Endothelial cell of umbilical vein (primary cell): ENCODE measurements at regions not wholly inside any gene's neighbourhood (a gene's known extent, or its start where the extent isn't known, plus 50 kb on each side); places are given as distances from the start of the nearest gene placed in this dataset.

Experiments
- BruUV-seq: library from RNA; stranded (reverse); fragments of 400-500 nt; replicated peaks from 2 replicates; lab custom pipeline; 2021; lab: Mats Ljungman, UMichigan
- CTCF ChIA-PET: fragments of 300-600, 350-600 bp; sonication (Branson Sonifier 250); formaldehyde crosslinking; loops from one replicate; lab custom pipeline; 2021; ENCODE audit warnings: antibody characterized with exemption, inconsistent platforms; lab: Charles Lee
- POLR2A ChIA-PET: fragments of 300-600, 350-600 bp; sonication (Branson Sonifier 250); formaldehyde crosslinking; loops from one replicate; lab custom pipeline; 2021; ENCODE audit warnings: antibody characterized with exemption, inconsistent platforms; lab: Charles Lee
- DNase-seq: peaks from one replicate; pipeline ENCODE4 v3.0.0-alpha.2; 2011; ENCODE audit warnings: low read depth, low spot score
- FAIRE-seq: peaks from 2 replicates; lab custom pipeline; 2011; peaks lifted over from hg19 to GRCh38; lab: Jason Lieb, UNC
- H2AFZ ChIP-seq: 2 replicates; pipeline ENCODE4 v1.6.0; 2012; ENCODE audit warnings: low read depth, low read length, control low read depth, inconsistent platforms
- H3K27ac ChIP-seq: 2 replicates; pipeline ENCODE4 v1.5.1; 2011; ENCODE audit warnings: low read depth, mild to moderate bottlenecking, control low read depth, low read length, moderate library complexity; ENCODE audit not compliant: insufficient read depth
- H3K27me3 ChIP-seq, 2 experiments: 2 replicates each; pipeline versions ENCODE4 v1.6.0 to v1.6.1; 2011; ENCODE audit warnings: low read length in 2 of 2, mixed read lengths in 1 of 2; ENCODE audit not compliant: control insufficient read depth in 2 of 2, insufficient read depth in 2 of 2
- H3K36me3 ChIP-seq, 2 experiments: 2 replicates in 1 of 2; 3 replicates in 1 of 2; pipeline ENCODE4 v1.5.1; 2011; ENCODE audit warnings: low read length in 2 of 2, mild to moderate bottlenecking in 1 of 2, moderate library complexity in 1 of 2; ENCODE audit not compliant: control insufficient read depth in 2 of 2, insufficient read depth in 2 of 2; ENCODE audit errors: extremely low read depth in 1 of 2
- H3K4me1 ChIP-seq: 3 replicates; pipeline ENCODE4 v1.5.1; 2011; ENCODE audit warnings: mild to moderate bottlenecking, low read length; ENCODE audit not compliant: control insufficient read depth, insufficient read depth; ENCODE audit errors: extremely low read depth
- H3K4me2 ChIP-seq: 2 replicates; pipeline ENCODE4 v1.6.1; 2011; ENCODE audit warnings: low read length, control low read depth, mixed read lengths; ENCODE audit not compliant: insufficient read depth
- H3K4me3 ChIP-seq, 3 experiments: fragments of 200-600 bp in 1 of 3; sonication (generic), shearing (Covaris generic) in 1 of 3; replicated peaks in 1 of 3; 2 replicates each; pipeline ENCODE4 v1.5.1; 2011 to 2016; ENCODE audit warnings: control low read depth in 3 of 3, low read length in 3 of 3, mild to moderate bottlenecking in 2 of 3, inconsistent platforms in 1 of 3, low read depth in 1 of 3, moderate library complexity in 1 of 3; ENCODE audit not compliant: insufficient read depth in 1 of 3
- H3K79me2 ChIP-seq: 2 replicates; pipeline ENCODE4 v1.6.0; 2012; ENCODE audit warnings: low read length, inconsistent platforms; ENCODE audit not compliant: control insufficient read depth, insufficient read depth
- H3K9ac ChIP-seq: replicated peaks from 2 replicates; pipeline ENCODE3; 2011; ENCODE audit warnings: low read length, control low read depth; ENCODE audit not compliant: insufficient read depth; ENCODE audit errors: extremely low read depth
- H3K9me1 ChIP-seq: replicated peaks from 3 replicates; pipeline ENCODE4 v1.6.0; 2011; ENCODE audit warnings: mild to moderate bottlenecking, low read length; ENCODE audit not compliant: control insufficient read depth, insufficient read depth; ENCODE audit errors: extremely low read depth
- H3K9me3 ChIP-seq: replicated peaks from 2 replicates; pipeline ENCODE4 v1.5.1; 2012; ENCODE audit warnings: low read length, inconsistent platforms; ENCODE audit not compliant: control insufficient read depth, insufficient read depth
- H4K20me1 ChIP-seq: replicated peaks from 2 replicates; pipeline ENCODE3; 2011; ENCODE audit warnings: mild to moderate bottlenecking, low read length; ENCODE audit not compliant: control insufficient read depth, insufficient read depth; ENCODE audit errors: extremely low read depth
- EZH2 ChIP-seq: IDR thresholded peaks from 2 replicates; pipeline ENCODE4 v1.6.1; 2012; ENCODE audit warnings: borderline replicate concordance, low read depth, mild to moderate bottlenecking, moderate library complexity, low read length, inconsistent platforms; ENCODE audit not compliant: severe bottlenecking
- FOS ChIP-seq: IDR thresholded peaks from 2 replicates; pipeline ENCODE4 v1.6.1; 2011; ENCODE audit warnings: mild to moderate bottlenecking, low read length, moderate library complexity, borderline replicate concordance; ENCODE audit not compliant: insufficient read depth
- GATA2 ChIP-seq: IDR thresholded peaks from 2 replicates; pipeline ENCODE4 v1.7.0; 2011; ENCODE audit warnings: low read depth, mild to moderate bottlenecking, moderate library complexity, mixed read lengths, low read length; ENCODE audit not compliant: insufficient read length, insufficient read depth
- JUN ChIP-seq: IDR thresholded peaks from 2 replicates; pipeline ENCODE4 v1.6.1; 2011; ENCODE audit warnings: borderline replicate concordance, low read depth; ENCODE audit not compliant: insufficient read length, insufficient read depth
- MYC ChIP-seq: IDR thresholded peaks from one replicate; pipeline ENCODE4 v1.6.1; 2011; ENCODE audit warnings: mild to moderate bottlenecking, low read depth, low read length
- POLR2A ChIP-seq: IDR thresholded peaks from 2 replicates; pipeline ENCODE4 v1.6.1; 2012; ENCODE audit warnings: low read depth, mild to moderate bottlenecking, control low read depth, low read length
- POLR2AphosphoS5 ChIP-seq: IDR thresholded peaks from 2 replicates; pipeline ENCODE4 v1.6.1; 2012; ENCODE audit warnings: low read depth, mild to moderate bottlenecking, control low read depth, low read length, moderate library complexity; ENCODE audit not compliant: insufficient read depth
- dilution Hi-C: fragments of 300-500 bp; cut with MboI; formaldehyde crosslinking; loops from one replicate; pipeline ENCODE4 v1.15.0; 2019; ENCODE audit warnings: low sequenced_read_pairs; ENCODE audit not compliant: extremely low pct_ligation_motif_present
- intact Hi-C: fragments of 100-400 bp; cut with micrococcal nuclease; formaldehyde crosslinking; loops from one replicate; pipeline ENCODE4 v1.10.0; 2022
- TF ChIP-seq, protein P1 (sequence below): IDR thresholded peaks from 2 replicates; pipeline ENCODE4 v1.6.1; 2011; ENCODE audit not compliant: insufficient read depth, insufficient read length
- TF ChIP-seq, protein P2 (sequence below), 2 donors: IDR thresholded peaks; 1 replicate in 1 of 2; 2 replicates in 1 of 2; pipeline ENCODE4 v1.5.1; 2011; ENCODE audit warnings: low read length in 2 of 2, mild to moderate bottlenecking in 2 of 2, moderate library complexity in 2 of 2, control low read depth in 1 of 2, inconsistent platforms in 1 of 2, low read depth in 1 of 2; ENCODE audit not compliant: insufficient read depth in 1 of 2; ENCODE audit errors: extremely low read depth in 1 of 2

DNA sequence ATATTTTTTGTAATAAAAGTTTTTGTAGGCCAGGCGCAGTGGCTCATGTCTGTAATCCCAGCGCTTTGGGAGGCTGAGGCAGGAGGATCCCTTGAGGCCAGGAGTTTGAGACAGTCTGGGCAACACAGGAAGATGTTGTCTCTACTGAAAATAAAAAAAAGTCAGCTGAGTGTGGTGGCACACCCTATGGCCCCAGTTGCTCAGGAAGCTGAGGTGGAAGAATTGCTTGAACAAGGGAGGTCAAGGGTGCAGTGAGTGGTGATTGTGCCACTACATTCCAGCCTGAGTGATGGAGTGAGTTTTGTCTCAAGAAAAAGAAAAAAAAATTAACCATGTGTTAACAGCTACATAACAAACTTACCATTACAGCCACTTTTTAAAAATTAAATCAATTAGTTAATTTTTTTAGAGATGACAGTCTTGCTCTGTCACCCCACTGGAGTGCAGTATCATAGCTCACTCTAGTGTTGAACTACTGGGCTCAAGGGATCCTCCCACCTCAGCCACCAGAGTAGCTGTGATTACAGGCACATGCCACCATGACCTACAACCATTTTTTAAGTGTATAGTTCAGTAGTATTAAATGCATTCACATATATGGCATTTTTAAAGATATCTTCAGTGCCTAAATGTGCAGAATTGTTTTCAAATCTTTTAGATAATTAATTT lies 67.2 kb upstream of the ACYP2 start:
- no peaks in the 10 kb centered on the region for H3K79me2 ChIP-seq
- no TSS peak for BruUV-seq
- H3K4me3 ChIP-seq = no peak overlapping the region
- no peaks in the 10 kb centered on the region for H3K4me1 ChIP-seq
- H3K36me3 ChIP-seq = no peaks in the 10 kb centered on the region
- no peak for FAIRE-seq
- no peaks in the 10 kb centered on the region for H4K20me1 ChIP-seq
- ChIA-PET POLR2A (no interaction called here), CTCF (interaction anchor here (0.8 kb wide), 1 partner anchor 9 kb away, joined by 3 read pairs; no protein-coding TSS in a partner anchor)
- no peak for DNase-seq
- intact Hi-C loops = no loop called here
- TF ChIP-seq GATA2 = no peak
- no peak for TF ChIP-seq POLR2A
- TF ChIP-seq, protein P1, sequence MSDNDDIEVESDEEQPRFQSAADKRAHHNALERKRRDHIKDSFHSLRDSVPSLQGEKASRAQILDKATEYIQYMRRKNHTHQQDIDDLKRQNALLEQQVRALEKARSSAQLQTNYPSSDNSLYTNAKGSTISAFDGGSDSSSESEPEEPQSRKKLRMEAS = no peak
- TF ChIP-seq EZH2 = no peak
- no peak for TF ChIP-seq JUN
- TF ChIP-seq POLR2AphosphoS5 = no peak
- no peak for TF ChIP-seq MYC
- TF ChIP-seq FOS = no peak
- TF ChIP-seq, protein P2, sequence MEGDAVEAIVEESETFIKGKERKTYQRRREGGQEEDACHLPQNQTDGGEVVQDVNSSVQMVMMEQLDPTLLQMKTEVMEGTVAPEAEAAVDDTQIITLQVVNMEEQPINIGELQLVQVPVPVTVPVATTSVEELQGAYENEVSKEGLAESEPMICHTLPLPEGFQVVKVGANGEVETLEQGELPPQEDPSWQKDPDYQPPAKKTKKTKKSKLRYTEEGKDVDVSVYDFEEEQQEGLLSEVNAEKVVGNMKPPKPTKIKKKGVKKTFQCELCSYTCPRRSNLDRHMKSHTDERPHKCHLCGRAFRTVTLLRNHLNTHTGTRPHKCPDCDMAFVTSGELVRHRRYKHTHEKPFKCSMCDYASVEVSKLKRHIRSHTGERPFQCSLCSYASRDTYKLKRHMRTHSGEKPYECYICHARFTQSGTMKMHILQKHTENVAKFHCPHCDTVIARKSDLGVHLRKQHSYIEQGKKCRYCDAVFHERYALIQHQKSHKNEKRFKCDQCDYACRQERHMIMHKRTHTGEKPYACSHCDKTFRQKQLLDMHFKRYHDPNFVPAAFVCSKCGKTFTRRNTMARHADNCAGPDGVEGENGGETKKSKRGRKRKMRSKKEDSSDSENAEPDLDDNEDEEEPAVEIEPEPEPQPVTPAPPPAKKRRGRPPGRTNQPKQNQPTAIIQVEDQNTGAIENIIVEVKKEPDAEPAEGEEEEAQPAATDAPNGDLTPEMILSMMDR (IDR thresholded peaks at IDR 0.05; ENCODE audit: extremely low read depth in 1 of 2, insufficient read depth in 1 of 2, low read depth in 1 of 2, low read length in 2 of 2) = no peak
- H3K27me3 ChIP-seq = no peaks in the 10 kb centered on the region
- no peaks in the 10 kb centered on the region for H3K9me1 ChIP-seq
- no peaks in the 10 kb centered on the region for H3K9me3 ChIP-seq
- H3K4me2 ChIP-seq = no peak overlapping the region
- no peak overlapping the region for H2AFZ ChIP-seq
- no peak overlapping the region for H3K9ac ChIP-seq
- dilution Hi-C loops = no loop called here
- H3K27ac ChIP-seq = no peak overlapping the region
